ENCODE measurements at regions not wholly inside any gene's neighbourhood (a gene's known extent, or its start where the extent isn't known, plus 50 kb on each side); places are given as distances from the start of the nearest gene placed in this dataset.

DNA sequence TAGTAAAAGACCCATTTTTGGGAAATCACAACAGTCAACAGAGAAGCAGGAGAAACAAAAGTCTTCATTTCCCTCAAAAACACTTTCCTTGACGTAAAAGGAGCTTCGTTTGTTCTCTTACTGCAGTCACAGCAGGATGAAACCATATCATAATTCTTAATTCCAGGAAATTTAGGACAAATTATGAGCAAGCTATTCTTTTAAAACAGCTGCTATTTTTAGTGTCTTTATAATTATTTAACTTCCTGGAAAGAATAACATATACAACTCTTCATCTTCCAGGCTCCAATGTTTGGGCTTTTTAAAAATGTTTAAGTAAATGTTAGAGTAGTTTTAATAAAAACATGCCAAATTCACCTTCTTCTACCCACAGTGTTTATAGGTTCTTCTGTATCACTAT, 563.5 kb downstream of the LTN1 start:
- Histone ChIP-seq H3K4me3 (ENCODE audit: low read depth, low read length) (no peak overlapping the region), H3K27ac (no peak overlapping the region), H3K36me3 (no peaks in the 10 kb centered on the region), H3K27me3 (ENCODE audit: insufficient read depth, low read depth, severe bottlenecking) (peaks cover 64% of the 10 kb centered on the region), H3K9me3 (ENCODE audit: severe bottlenecking) (no peaks in the 10 kb centered on the region)
- TF ChIP-seq, protein P1, sequence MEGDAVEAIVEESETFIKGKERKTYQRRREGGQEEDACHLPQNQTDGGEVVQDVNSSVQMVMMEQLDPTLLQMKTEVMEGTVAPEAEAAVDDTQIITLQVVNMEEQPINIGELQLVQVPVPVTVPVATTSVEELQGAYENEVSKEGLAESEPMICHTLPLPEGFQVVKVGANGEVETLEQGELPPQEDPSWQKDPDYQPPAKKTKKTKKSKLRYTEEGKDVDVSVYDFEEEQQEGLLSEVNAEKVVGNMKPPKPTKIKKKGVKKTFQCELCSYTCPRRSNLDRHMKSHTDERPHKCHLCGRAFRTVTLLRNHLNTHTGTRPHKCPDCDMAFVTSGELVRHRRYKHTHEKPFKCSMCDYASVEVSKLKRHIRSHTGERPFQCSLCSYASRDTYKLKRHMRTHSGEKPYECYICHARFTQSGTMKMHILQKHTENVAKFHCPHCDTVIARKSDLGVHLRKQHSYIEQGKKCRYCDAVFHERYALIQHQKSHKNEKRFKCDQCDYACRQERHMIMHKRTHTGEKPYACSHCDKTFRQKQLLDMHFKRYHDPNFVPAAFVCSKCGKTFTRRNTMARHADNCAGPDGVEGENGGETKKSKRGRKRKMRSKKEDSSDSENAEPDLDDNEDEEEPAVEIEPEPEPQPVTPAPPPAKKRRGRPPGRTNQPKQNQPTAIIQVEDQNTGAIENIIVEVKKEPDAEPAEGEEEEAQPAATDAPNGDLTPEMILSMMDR (IDR thresholded peaks at IDR 0.05; ENCODE audit: low read depth, low read length), result no peak
- DNase-seq, result no peak

DNA sequence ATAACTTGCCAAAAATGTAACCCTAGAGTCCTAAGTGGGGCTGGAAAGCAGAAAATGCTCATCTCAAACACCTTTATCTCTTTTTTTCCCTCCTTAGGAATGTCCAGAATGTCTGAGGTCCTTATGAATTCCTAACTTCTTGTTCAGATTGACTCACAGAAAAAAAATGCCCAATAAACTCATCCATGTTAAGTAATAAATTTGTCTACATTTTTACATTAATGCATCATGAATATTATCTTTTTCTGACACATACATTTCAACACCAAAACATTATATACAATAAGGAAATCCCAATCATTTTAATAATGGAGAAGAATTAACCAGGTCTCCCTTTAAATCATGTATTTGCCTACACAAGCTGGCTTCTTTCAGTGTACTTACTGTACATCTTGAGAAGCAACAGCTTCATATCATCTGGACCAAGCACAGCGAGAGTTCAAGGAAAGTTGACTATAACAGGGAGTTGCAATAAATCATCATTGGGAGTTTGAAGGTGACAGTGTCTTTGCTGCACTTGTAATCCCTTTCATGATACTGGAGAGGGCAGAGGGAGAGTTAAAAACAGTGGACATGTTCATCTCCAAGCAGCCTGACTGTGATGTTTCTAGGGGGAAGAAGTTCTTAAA, 565.2 kb downstream of the LTN1 start:
- H3K27me3 ChIP-seq (ENCODE audit: insufficient read depth, low read depth, severe bottlenecking), result peaks cover 67% of the 10 kb centered on the region
- no peak for DNase-seq
- H3K27ac ChIP-seq, result no peak overlapping the region
- no peaks in the 10 kb centered on the region for H3K36me3 ChIP-seq
- no peaks in the 10 kb centered on the region for H3K9me3 ChIP-seq (ENCODE audit: severe bottlenecking)
- no peak overlapping the region for H3K4me3 ChIP-seq (ENCODE audit: low read depth, low read length)
- TF ChIP-seq, protein P1 (IDR thresholded peaks at IDR 0.05; ENCODE audit: low read depth, low read length), result no peak

DNA sequence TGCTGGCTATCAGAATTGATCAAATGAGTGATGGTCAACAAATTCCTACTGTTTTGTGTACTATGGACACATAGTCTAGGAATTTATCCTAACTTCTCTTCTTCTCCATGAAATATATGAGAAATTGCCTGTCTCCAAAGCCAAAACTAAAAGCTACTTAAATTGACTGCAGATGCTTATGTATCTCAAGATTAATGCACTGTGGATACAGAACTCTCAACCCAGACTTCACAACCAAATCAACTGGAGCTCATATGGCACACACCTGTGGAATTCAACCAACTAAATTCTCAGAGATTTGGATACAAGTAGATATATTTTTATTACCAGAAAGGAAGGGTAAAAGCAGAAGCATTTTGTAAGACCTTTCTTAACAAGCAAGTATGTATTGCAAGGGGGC, 566.1 kb downstream of the LTN1 start:
- TF ChIP-seq, protein P1 (IDR thresholded peaks at IDR 0.05; ENCODE audit: low read depth, low read length), result no peak
- DNase-seq, result no peak
- Histone ChIP-seq H3K36me3 (no peaks in the 10 kb centered on the region), H3K9me3 (ENCODE audit: severe bottlenecking) (no peaks in the 10 kb centered on the region), H3K27ac (no peak overlapping the region), H3K27me3 (ENCODE audit: insufficient read depth, low read depth, severe bottlenecking) (peaks cover 69% of the 10 kb centered on the region), H3K4me3 (ENCODE audit: low read depth, low read length) (no peak overlapping the region)

DNA sequence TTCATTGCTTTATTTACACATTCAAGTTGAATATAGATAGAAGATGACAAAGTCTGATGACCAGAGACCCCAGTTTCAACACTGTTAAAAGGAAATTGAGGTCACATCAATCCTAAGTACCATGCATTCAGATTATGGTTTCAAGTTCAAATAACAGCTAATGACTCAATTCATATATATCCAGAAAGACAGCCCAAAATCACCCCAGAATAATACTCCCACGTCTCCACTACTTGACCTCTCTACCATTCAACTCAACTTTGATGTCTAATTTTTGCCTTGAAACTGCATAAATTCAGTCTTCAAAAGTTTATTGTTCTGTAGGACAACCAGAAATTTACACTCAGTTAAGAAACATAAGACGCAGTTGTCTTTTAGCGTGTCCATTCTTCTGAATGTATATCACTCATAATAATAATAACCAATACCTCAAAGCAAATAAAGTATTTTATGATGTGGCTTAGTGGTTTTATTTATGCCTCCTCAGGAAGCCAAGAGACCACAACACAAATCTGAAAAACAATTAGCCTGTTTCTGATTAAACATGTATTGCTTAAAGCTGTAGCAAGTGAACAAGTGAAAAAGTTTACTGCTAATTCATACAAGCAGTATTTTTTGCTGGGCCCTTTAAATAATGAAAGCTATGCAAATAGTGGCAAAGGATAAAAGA, 569.0 kb downstream of the LTN1 start:
- H3K4me3 ChIP-seq (ENCODE audit: low read depth, low read length), result no peak overlapping the region
- DNase-seq, result no peak
- no peaks in the 10 kb centered on the region for H3K9me3 ChIP-seq (ENCODE audit: severe bottlenecking)
- H3K27ac ChIP-seq, result no peak overlapping the region
- H3K27me3 ChIP-seq (ENCODE audit: insufficient read depth, low read depth, severe bottlenecking), result peaks cover 73% of the 10 kb centered on the region
- TF ChIP-seq, protein P1 (IDR thresholded peaks at IDR 0.05; ENCODE audit: low read depth, low read length), result no peak
- no peaks in the 10 kb centered on the region for H3K36me3 ChIP-seq

DNA sequence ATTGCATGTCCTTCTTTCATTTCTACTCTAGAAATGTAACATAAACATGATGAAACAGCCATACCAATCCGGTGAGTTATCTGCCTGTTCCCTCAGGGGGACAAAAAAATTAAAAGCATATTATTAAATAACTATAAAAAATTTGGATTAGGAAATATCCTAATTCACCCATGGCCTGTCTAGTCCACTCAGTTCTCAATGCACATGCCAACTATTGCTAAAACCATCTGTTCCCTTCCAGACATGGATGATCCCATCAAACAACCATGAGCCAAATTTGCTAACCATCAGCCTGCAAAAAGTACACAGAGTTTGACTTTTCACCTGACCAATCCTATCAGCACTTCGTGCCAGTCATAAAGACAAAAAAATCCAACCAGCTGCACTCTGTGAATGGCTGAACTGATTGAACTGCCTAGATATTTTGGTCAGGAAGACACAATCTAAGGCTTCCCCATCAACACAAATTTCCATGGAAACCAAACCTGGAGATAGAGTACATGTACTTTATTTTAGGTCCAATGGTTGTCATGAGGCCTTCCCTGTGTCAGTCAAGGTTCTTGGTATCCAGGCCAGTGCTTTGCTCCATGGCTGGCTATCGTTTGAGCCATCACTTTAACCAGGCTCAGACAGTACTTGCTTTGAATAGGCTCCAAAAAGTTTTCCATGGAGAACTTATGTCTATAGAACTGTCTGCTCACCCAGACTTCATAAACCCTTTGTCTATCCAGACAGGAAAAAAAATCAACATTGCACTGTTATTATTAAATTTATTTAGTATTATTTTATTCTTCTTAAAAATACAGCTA, 570.8 kb downstream of the LTN1 start:
- DNase-seq, result no peak
- Histone ChIP-seq H3K27ac (no peak overlapping the region), H3K9me3 (ENCODE audit: severe bottlenecking) (no peaks in the 10 kb centered on the region)

More for the DNA sequence above, 570.8 kb downstream of the LTN1 start:
- Histone ChIP-seq H3K36me3 (no peaks in the 10 kb centered on the region), H3K4me3 (ENCODE audit: low read depth, low read length) (no peak overlapping the region), H3K27me3 (ENCODE audit: insufficient read depth, low read depth, severe bottlenecking) (peaks cover 84% of the 10 kb centered on the region)
- TF ChIP-seq, protein P1 (IDR thresholded peaks at IDR 0.05; ENCODE audit: low read depth, low read length), result no peak
